Testis (tissue), 2 donors: ENCODE measurements at regions not wholly inside any gene's neighbourhood (a gene's known extent, or its start where the extent isn't known, plus 50 kb on each side); places are given as distances from the start of the nearest gene placed in this dataset.
"Not testable (repeated sequence)": the region's sequence is repeated elsewhere in the genome, so short reads cannot be mapped to it uniquely, and the experiment has no call there.

ENCODE experiments used
- CTCF ChIP-seq, 3 experiments: fragments of 450-650 bp in 2 of 3; fragments of 200-600 bp in 1 of 3; sonication (generic) in 1 of 3; IDR thresholded peaks; one replicate each; pipeline ENCODE4 v1.5.1; 2016 to 2019; ENCODE audit warnings: antibody characterized with exemption in 3 of 3, mild to moderate bottlenecking in 2 of 3, moderate library complexity in 1 of 3
- POLR2A ChIP-seq: fragments of 450-650 bp; IDR thresholded peaks from one replicate; pipeline ENCODE4 v1.6.1; 2017; ENCODE audit warnings: antibody characterized with exemption, mild to moderate bottlenecking, moderate library complexity

GRCh38 chr2:192412866-192413265 lies 218.1 kb upstream of the TMEFF2 start:
- not testable (repeated sequence) for TF ChIP-seq CTCF (IDR thresholded peaks at IDR 0.05); POLR2A
